Parathyroid adenoma (tissue), 2 donors: ENCODE measurements at regions not wholly inside any gene's neighbourhood (a gene's known extent, or its start where the extent isn't known, plus 50 kb on each side); places are given as distances from the start of the nearest gene placed in this dataset.

Experiments used
- H2AFZ ChIP-seq: fragments of 300-600 bp; sonication (generic); one replicate; pipeline ENCODE4 v1.7.0; 2017; ENCODE audit warnings: antibody characterized with exemption, mild to moderate bottlenecking
- H3K27ac ChIP-seq: fragments of 300-600 bp; sonication (generic); one replicate; pipeline ENCODE4 v1.7.0; 2017
- H3K27me3 ChIP-seq: fragments of 300-600 bp; sonication (generic); one replicate; pipeline ENCODE4 v1.7.0; 2017; ENCODE audit warnings: low read length; ENCODE audit not compliant: control insufficient read depth, insufficient read depth
- H3K36me3 ChIP-seq: fragments of 300-600 bp; sonication (generic); one replicate; pipeline ENCODE4 v1.7.0; 2017; ENCODE audit warnings: low read length; ENCODE audit not compliant: control insufficient read depth, insufficient read depth
- H3K4me1 ChIP-seq: fragments of 300-600 bp; sonication (generic); one replicate; pipeline ENCODE4 v1.7.0; 2017; ENCODE audit warnings: control low read depth
- H3K4me2 ChIP-seq: fragments of 300-600 bp; sonication (generic); one replicate; pipeline ENCODE4 v1.7.0; 2017; ENCODE audit warnings: low read length
- H3K4me3 ChIP-seq: fragments of 300-600 bp; sonication (generic); one replicate; pipeline ENCODE4 v1.7.0; 2017; ENCODE audit warnings: low read depth, low read length
- H3K79me2 ChIP-seq: fragments of 300-600 bp; sonication (generic); one replicate; pipeline ENCODE4 v1.7.0; 2017; ENCODE audit warnings: control low read depth
- H3K9ac ChIP-seq: fragments of 300-600 bp; sonication (generic); one replicate; pipeline ENCODE4 v1.7.0; 2017; ENCODE audit warnings: mild to moderate bottlenecking
- H3K9me3 ChIP-seq: fragments of 300-600 bp; sonication (generic); one replicate; pipeline ENCODE4 v1.7.0; 2017; ENCODE audit warnings: low read length; ENCODE audit not compliant: control insufficient read depth
- CTCF ChIP-seq: fragments of 300-600 bp; sonication (generic); IDR thresholded peaks from one replicate; pipeline ENCODE4 v1.7.0; 2017; ENCODE audit warnings: antibody characterized with exemption, mild to moderate bottlenecking
- donor health status: primary hyperparathyroidism.

GRCh38 chr13:68984688-68985319 lies 1122.8 kb upstream of the ATXN8OS start:
- Histone ChIP-seq H3K27me3 (no peaks in the 10 kb centered on the region), H3K4me1 (no peaks in the 10 kb centered on the region), H3K9ac (no peak overlapping the region), H3K79me2 (no peaks in the 10 kb centered on the region), H3K4me2 (no peak overlapping the region), H2AFZ (no peak overlapping the region), H3K4me3 (no peak overlapping the region), H3K27ac (no peak overlapping the region), H3K9me3 (no peaks in the 10 kb centered on the region), H3K36me3 (no peaks in the 10 kb centered on the region)
- TF ChIP-seq CTCF, result no peak

- Histone ChIP-seq H3K27ac (no peak overlapping the region), H3K4me2 (no peak overlapping the region), H3K79me2 (no peaks in the 10 kb centered on the region), H3K27me3 (no peaks in the 10 kb centered on the region), H3K9ac (no peak overlapping the region), H3K9me3 (no peaks in the 10 kb centered on the region), H3K4me3 (no peak overlapping the region), H3K4me1 (no peaks in the 10 kb centered on the region), H3K36me3 (no peaks in the 10 kb centered on the region), H2AFZ (no peak overlapping the region)
- no peak for TF ChIP-seq CTCF
These were observed 1124.5 kb upstream of the ATXN8OS start for GRCh38 chr13:68982961-68983619.

- Histone ChIP-seq H3K9ac (no peak overlapping the region), H3K27ac (no peak overlapping the region), H3K9me3 (no peaks in the 10 kb centered on the region), H3K4me3 (no peak overlapping the region), H3K27me3 (no peaks in the 10 kb centered on the region), H2AFZ (no peak overlapping the region), H3K79me2 (no peaks in the 10 kb centered on the region), H3K36me3 (no peaks in the 10 kb centered on the region), H3K4me2 (no peak overlapping the region), H3K4me1 (no peaks in the 10 kb centered on the region)
- TF ChIP-seq CTCF, result no peak
These were observed 1131.3 kb upstream of the ATXN8OS start for GRCh38 chr13:68976287-68976686.

GRCh38 chr13:68970532-68970931 lies 1137.1 kb upstream of the ATXN8OS start:
- Histone ChIP-seq H3K27me3 (no peaks in the 10 kb centered on the region), H3K27ac (no peak overlapping the region), H3K4me3 (no peak overlapping the region), H3K79me2 (no peaks in the 10 kb centered on the region), H3K36me3 (no peaks in the 10 kb centered on the region), H3K4me1 (no peaks in the 10 kb centered on the region), H3K4me2 (no peak overlapping the region), H3K9ac (no peak overlapping the region), H3K9me3 (no peaks in the 10 kb centered on the region), H2AFZ (no peak overlapping the region)
- no peak for TF ChIP-seq CTCF

- Histone ChIP-seq H3K4me2 (no peak overlapping the region), H3K27me3 (no peaks in the 10 kb centered on the region), H3K27ac (no peak overlapping the region), H3K79me2 (no peaks in the 10 kb centered on the region), H3K4me1 (no peaks in the 10 kb centered on the region), H2AFZ (no peak overlapping the region), H3K4me3 (no peak overlapping the region), H3K9me3 (no peaks in the 10 kb centered on the region), H3K9ac (no peak overlapping the region), H3K36me3 (no peaks in the 10 kb centered on the region)
- no peak for TF ChIP-seq CTCF
These were observed 1159.0 kb upstream of the ATXN8OS start for GRCh38 chr13:68948586-68948985.
